NCI-H1436 treated with DMSO at 0.1 percent for 48 hours (cell line): ENCODE measurements at regions not wholly inside any gene's neighbourhood (a gene's known extent, or its start where the extent isn't known, plus 50 kb on each side); places are given as distances from the start of the nearest gene placed in this dataset.
"Not testable (repeated sequence)": the region's sequence is repeated elsewhere in the genome, so short reads cannot be mapped to it uniquely, and the experiment has no call there.

Experiments used
- DNase-seq: peaks from one replicate; lab custom pipeline; 2025; lab: John Stamatoyannopoulos, UW

- DNase-seq = no peak
Observed at GRCh38 chr4:79850626-79851025, 222.4 kb downstream of the ANTXR2 start.

GRCh38 chr4:79848329-79848728 is 224.7 kb downstream of the ANTXR2 start:
- no peak for DNase-seq

- DNase-seq = no peak
Observed at GRCh38 chr4:79847411-79847810, 225.6 kb downstream of the ANTXR2 start.

GRCh38 chr4:79842162-79842561 is 230.9 kb downstream of the ANTXR2 start:
- DNase-seq = no peak

- DNase-seq = no peak
Observed at GRCh38 chr4:79833857-79834256, 239.2 kb downstream of the ANTXR2 start.

GRCh38 chr4:79831701-79832514 is 241.1 kb downstream of the ANTXR2 start:
- no peak for DNase-seq

GRCh38 chr4:79831119-79831528 is 241.9 kb downstream of the ANTXR2 start:
- no peak for DNase-seq

- DNase-seq = no peak
Observed at GRCh38 chr4:79827283-79827682, 245.7 kb downstream of the ANTXR2 start.

- DNase-seq = no peak
Observed at GRCh38 chr4:79823148-79823763, 249.8 kb downstream of the ANTXR2 start.

- no peak for DNase-seq
Observed at GRCh38 chr4:79820427-79820826, 252.6 kb downstream of the ANTXR2 start.

GRCh38 chr4:79807933-79808332 is 265.1 kb downstream of the ANTXR2 start:
- DNase-seq = not testable (repeated sequence)

GRCh38 chr4:79798047-79798446 is 275.0 kb downstream of the ANTXR2 start:
- DNase-seq = no peak

- DNase-seq = no peak
Observed at GRCh38 chr4:79796948-79797347, 276.1 kb downstream of the ANTXR2 start.

GRCh38 chr4:79788884-79789283 is 284.1 kb downstream of the ANTXR2 start:
- DNase-seq = no peak

- no peak for DNase-seq
Observed at GRCh38 chr4:79780129-79780528, 292.9 kb downstream of the ANTXR2 start.

GRCh38 chr4:79772510-79772909 is 300.5 kb downstream of the ANTXR2 start:
- no peak for DNase-seq

GRCh38 chr4:79764120-79764519 is 308.9 kb downstream of the ANTXR2 start:
- DNase-seq = no peak

GRCh38 chr4:79763486-79764075 is 309.4 kb downstream of the ANTXR2 start:
- no peak for DNase-seq

- no peak for DNase-seq
Observed at GRCh38 chr4:79759793-79760192, 313.2 kb downstream of the ANTXR2 start.

GRCh38 chr4:79757600-79757999 is 315.4 kb downstream of the ANTXR2 start:
- no peak for DNase-seq

- DNase-seq = no peak
Observed at GRCh38 chr4:79756140-79756895, 316.7 kb downstream of the ANTXR2 start.

GRCh38 chr4:79748835-79749234 is 324.2 kb downstream of the ANTXR2 start:
- no peak for DNase-seq
